ENCODE measurements at regions not wholly inside any gene's neighbourhood (a gene's known extent, or its start where the extent isn't known, plus 50 kb on each side); places are given as distances from the start of the nearest gene placed in this dataset.

DNA sequence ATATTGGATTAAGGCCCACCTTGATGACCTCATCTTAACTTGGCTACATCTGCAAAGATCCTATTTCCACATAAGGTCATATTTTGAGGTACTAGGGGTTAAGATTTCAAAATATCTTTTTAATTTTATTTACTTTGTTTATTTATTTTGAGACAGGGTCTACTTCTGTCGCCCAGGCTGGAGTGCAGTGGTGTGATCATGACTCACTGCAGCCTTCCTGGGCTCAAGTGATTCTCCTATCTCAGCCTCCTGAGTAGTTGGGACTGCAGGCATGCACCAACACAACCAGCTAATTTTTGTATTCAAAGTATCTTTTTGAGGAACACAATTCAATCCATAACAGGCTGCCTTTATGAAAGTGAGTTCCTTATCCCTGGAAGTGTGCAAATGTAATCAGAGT is 212.3 kb downstream of the PALM2AKAP2 start:
- ATAC-seq (ENCODE audit: poor library complexity), result no peak
- CTCF ChIA-PET, result no interaction called here
- no peak for TF ChIP-seq CTCF (IDR thresholded peaks at IDR 0.05)

DNA sequence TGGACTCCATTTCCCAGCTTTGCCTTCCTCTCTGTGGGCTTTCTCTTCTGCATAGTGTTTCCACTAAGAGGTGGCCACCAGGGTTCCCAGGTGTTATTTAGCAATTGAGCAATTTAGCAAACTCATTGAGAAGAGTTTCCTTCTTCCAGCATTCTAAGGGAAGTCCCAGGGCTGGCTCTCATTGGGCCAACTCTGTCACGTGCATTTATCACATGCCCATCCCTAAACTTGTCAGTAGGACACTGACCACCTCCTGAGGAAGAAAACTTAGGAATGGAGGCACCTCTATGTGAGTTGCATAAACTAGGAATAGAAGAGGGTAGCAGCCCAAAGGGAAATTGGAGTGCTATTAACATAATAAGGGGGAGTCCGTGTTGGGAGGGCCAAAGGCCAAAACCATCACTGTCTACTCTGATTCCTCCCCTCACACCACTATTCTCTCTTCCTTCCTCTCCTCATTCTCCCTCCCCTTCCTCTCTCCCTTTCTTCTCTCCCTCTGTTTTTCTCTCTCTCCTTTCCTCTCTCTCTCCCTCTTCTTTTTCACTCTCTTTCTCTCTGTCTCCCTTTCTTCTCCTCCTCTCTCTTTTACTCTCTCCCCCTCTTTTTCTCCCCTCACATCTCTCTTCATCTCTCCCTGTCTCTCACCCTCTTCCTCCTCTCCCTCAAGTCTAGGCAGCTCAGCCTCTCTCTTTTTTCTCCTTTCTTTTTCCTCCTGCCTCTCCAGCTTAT is 213.4 kb downstream of the PALM2AKAP2 start:
- H3K4me1 ChIP-seq (ENCODE audit: insufficient read depth, low read length), result no peaks in the 10 kb centered on the region
- no peak overlapping the region for H3K27ac Mint-ChIP-seq
- H3K27me3 ChIP-seq (ENCODE audit: control insufficient read depth in 1 of 2, insufficient read depth in 2 of 2, low read length in 2 of 2), result no peaks in the 10 kb centered on the region
- intact Hi-C loops (cut with DNase I, micrococcal nuclease), result no loop called here
- no peak overlapping the region for H3K4me3 Mint-ChIP-seq
- CTCF ChIA-PET, result no interaction called here
- H3K27me3 Mint-ChIP-seq, result no peaks in the 10 kb centered on the region
- H3K36me3 Mint-ChIP-seq (ENCODE audit: low read depth), result no peaks in the 10 kb centered on the region
- H3K4me1 Mint-ChIP-seq (ENCODE audit: low read depth), result no peaks in the 10 kb centered on the region
- H3K36me3 ChIP-seq (ENCODE audit: insufficient read depth, low read length), result no peaks in the 10 kb centered on the region
- H3K9me3 Mint-ChIP-seq, result peaks cover 11% of the 10 kb centered on the region
- DNase-seq, result no peak
- POLR2A ChIA-PET, result no interaction called here
- no peak for TF ChIP-seq CTCF (IDR thresholded peaks at IDR 0.05)
- no peak overlapping the region for H3K4me3 ChIP-seq (ENCODE audit: low read length)
- H3K9me3 ChIP-seq (ENCODE audit: control insufficient read depth in 1 of 2, insufficient read depth in 1 of 2, low read length in 2 of 2), result peaks cover 11 to 14% of the 10 kb centered on the region in 2 experiments
- H3K27ac ChIP-seq (ENCODE audit: low read depth in 1 of 2, low read length in 2 of 2), result no peak overlapping the region
- no peak for ATAC-seq (ENCODE audit: poor library complexity)

More for the DNA sequence above, 212.3 kb downstream of the PALM2AKAP2 start:
- H3K4me3 Mint-ChIP-seq, result no peak overlapping the region
- no peak for DNase-seq
- intact Hi-C loops (cut with DNase I, micrococcal nuclease), result no loop called here
- peaks cover 11% of the 10 kb centered on the region for H3K9me3 Mint-ChIP-seq
- Histone ChIP-seq H3K4me1 (ENCODE audit: insufficient read depth, low read length) (no peaks in the 10 kb centered on the region), H3K27me3 (ENCODE audit: control insufficient read depth in 1 of 2, insufficient read depth in 2 of 2, low read length in 2 of 2) (no peaks in the 10 kb centered on the region), H3K36me3 (ENCODE audit: insufficient read depth, low read length) (no peaks in the 10 kb centered on the region), H3K27ac (ENCODE audit: low read depth in 1 of 2, low read length in 2 of 2) (no peak overlapping the region), H3K9me3 (ENCODE audit: control insufficient read depth in 1 of 2, insufficient read depth in 1 of 2, low read length in 2 of 2) (peaks cover 13 to 14% of the 10 kb centered on the region in 2 experiments), H3K4me3 (ENCODE audit: low read length) (no peak overlapping the region)
- no peak overlapping the region for H3K27ac Mint-ChIP-seq
- no peaks in the 10 kb centered on the region for H3K27me3 Mint-ChIP-seq
- no peaks in the 10 kb centered on the region for H3K4me1 Mint-ChIP-seq (ENCODE audit: low read depth)
- POLR2A ChIA-PET, result no interaction called here
- H3K36me3 Mint-ChIP-seq (ENCODE audit: low read depth), result no peaks in the 10 kb centered on the region

GRCh38 chr9:109994141-109994540 is 213.8 kb downstream of the C9orf152 start:
- H3K27ac Mint-ChIP-seq, result no peak overlapping the region
- POLR2A ChIA-PET, result no interaction called here
- Histone ChIP-seq H3K4me1 (ENCODE audit: insufficient read depth, low read length) (no peaks in the 10 kb centered on the region), H3K36me3 (ENCODE audit: insufficient read depth, low read length) (no peaks in the 10 kb centered on the region), H3K27ac (ENCODE audit: low read depth in 1 of 2, low read length in 2 of 2) (no peak overlapping the region), H3K4me3 (ENCODE audit: low read length) (no peak overlapping the region), H3K27me3 (ENCODE audit: control insufficient read depth in 1 of 2, insufficient read depth in 2 of 2, low read length in 2 of 2) (no peaks in the 10 kb centered on the region), H3K9me3 (ENCODE audit: control insufficient read depth in 1 of 2, insufficient read depth in 1 of 2, low read length in 2 of 2) (peaks cover 6 to 19% of the 10 kb centered on the region in 2 experiments)
- intact Hi-C loops (cut with DNase I, micrococcal nuclease), result no loop called here
- H3K9me3 Mint-ChIP-seq, result peaks cover 8% of the 10 kb centered on the region
- H3K4me3 Mint-ChIP-seq, result no peak overlapping the region
- CTCF ChIA-PET, result no interaction called here
- DNase-seq (no peak), ATAC-seq (ENCODE audit: poor library complexity) (no peak)
- no peaks in the 10 kb centered on the region for H3K4me1 Mint-ChIP-seq (ENCODE audit: low read depth)
- H3K27me3 Mint-ChIP-seq, result no peaks in the 10 kb centered on the region
- no peaks in the 10 kb centered on the region for H3K36me3 Mint-ChIP-seq (ENCODE audit: low read depth)
- TF ChIP-seq CTCF (IDR thresholded peaks at IDR 0.05), result no peak
